HCT116 (cell line): ENCODE measurements at regions not wholly inside any gene's neighbourhood (a gene's known extent, or its start where the extent isn't known, plus 50 kb on each side); places are given as distances from the start of the nearest gene placed in this dataset.

Experiments used
- ATAC-seq: fragments of 200-7000 bp; cut with Tn5 transposase; 2 replicates; pipeline ENCODE4 v1.9.1; 2020; ENCODE audit warnings: mild to moderate bottlenecking, moderate library complexity
- BruUV-seq: library from RNA; stranded (reverse); fragments of 400-500 nt; replicated peaks from 2 replicates; lab custom pipeline; 2021; lab: Mats Ljungman, UMichigan
- CTCF ChIA-PET: fragments of 300-600 bp; sonication (Branson Sonifier 250); formaldehyde crosslinking; loops from one replicate; lab custom pipeline; 2021; ENCODE audit warnings: antibody characterized with exemption; lab: Charles Lee
- POLR2A ChIA-PET: fragments of 300-600, 350-600 bp; sonication (Branson Sonifier 250); formaldehyde crosslinking; loops from one replicate; lab custom pipeline; 2021; ENCODE audit warnings: antibody characterized with exemption; lab: Charles Lee
- RAD21 ChIA-PET, 2 experiments: fragments of 300-600 bp; sonication (Branson Sonifier 250); formaldehyde crosslinking; loops; one replicate each; lab custom pipeline; 2023; ENCODE audit warnings: low total read pairs in 2 of 2; ENCODE audit not compliant: uncharacterized antibody in 2 of 2, unreplicated experiment in 2 of 2, low non-redundant PET in 1 of 2; lab: Charles Lee
- DNase-seq: peaks from one replicate; pipeline ENCODE4 v3.0.0-alpha.2; 2010; ENCODE audit warnings: low read depth, low spot score
- H2AFZ ChIP-seq: fragments of 200-600 bp; shearing (Covaris generic), sonication (generic); 2 replicates; pipeline ENCODE4 v1.6.1; 2017; ENCODE audit warnings: low read depth, mixed run types, mixed read lengths, antibody characterized with exemption, low read length; ENCODE audit not compliant: poor library complexity, severe bottlenecking
- H3K27ac ChIP-seq: 2 replicates; pipeline ENCODE4 v1.5.1; 2012; ENCODE audit warnings: low read depth, low read length
- H3K27me3 ChIP-seq: fragments of 200-600 bp; sonication (generic); 2 replicates; pipeline ENCODE4 v1.6.1; 2016; ENCODE audit warnings: mixed run types, low read length, mixed read lengths; ENCODE audit not compliant: insufficient read depth
- H3K36me3 ChIP-seq, 2 experiments: fragments of 200-500 bp in 1 of 2; fragments of 200-600 bp in 1 of 2; sonication (Bioruptor generic) in 1 of 2; sonication (generic) in 1 of 2; 2 replicates each; pipeline versions ENCODE4 v1.5.1 to v1.6.1; 2014 to 2016; ENCODE audit warnings: low read length in 2 of 2, inconsistent platforms in 1 of 2, mixed read lengths in 1 of 2, mixed run types in 1 of 2; ENCODE audit not compliant: insufficient read depth in 2 of 2, control insufficient read depth in 1 of 2
- H3K4me1 ChIP-seq, 2 experiments: fragments of 200-600 bp in 1 of 2; sonication (generic) in 1 of 2; 2 replicates each; pipeline versions ENCODE4 v1.5.1 to v1.6.1; 2012 to 2017; ENCODE audit warnings: low read length in 2 of 2, inconsistent platforms in 1 of 2, mild to moderate bottlenecking in 1 of 2, mixed read lengths in 1 of 2, mixed run types in 1 of 2, moderate library complexity in 1 of 2; ENCODE audit not compliant: insufficient read depth in 2 of 2, control insufficient read depth in 1 of 2
- H3K4me2 ChIP-seq: fragments of 200-600 bp; sonication (generic); 2 replicates; pipeline ENCODE4 v1.6.1; 2017; ENCODE audit warnings: mixed run types, low read length, mixed read lengths
- H3K4me3 ChIP-seq, 2 experiments: fragments of 200-600 bp in 1 of 2; sonication (generic) in 1 of 2; replicated peaks in 1 of 2; 2 replicates each; pipeline ENCODE4 v1.5.1; 2011 to 2016; ENCODE audit warnings: low read length in 2 of 2, control low read depth in 1 of 2, low read depth in 1 of 2, mild to moderate bottlenecking in 1 of 2, mixed read lengths in 1 of 2, mixed run types in 1 of 2
- H3K79me2 ChIP-seq: fragments of 200-600 bp; sonication (generic); 2 replicates; pipeline ENCODE4 v1.6.1; 2017; ENCODE audit warnings: mild to moderate bottlenecking, mixed run types, low read length, moderate library complexity, mixed read lengths; ENCODE audit not compliant: insufficient read depth
- H3K9ac ChIP-seq: fragments of 200-600 bp; sonication (generic); 2 replicates; pipeline ENCODE4 v1.6.1; 2016; ENCODE audit warnings: low read length, mixed read lengths
- H3K9me2 ChIP-seq: fragments of 200-600 bp; sonication (generic), shearing (Covaris generic); 2 replicates; pipeline ENCODE4 v1.6.1; 2017; ENCODE audit warnings: mixed run types, mild to moderate bottlenecking, moderate library complexity; ENCODE audit not compliant: insufficient read depth
- H3K9me3 ChIP-seq, 2 experiments: fragments of 200-500 bp in 1 of 2; fragments of 200-600 bp in 1 of 2; sonication (Bioruptor generic) in 1 of 2; sonication (generic) in 1 of 2; 2 replicates each; pipeline ENCODE4 v1.6.1; 2014 to 2017; ENCODE audit warnings: low read length in 2 of 2, mixed read lengths in 2 of 2, inconsistent platforms in 1 of 2, low read depth in 1 of 2, mild to moderate bottlenecking in 1 of 2, mixed run types in 1 of 2, moderate library complexity in 1 of 2; ENCODE audit not compliant: control insufficient read depth in 1 of 2, insufficient read depth in 1 of 2
- H4K20me1 ChIP-seq: fragments of 200-600 bp; sonication (generic), shearing (Covaris generic); 2 replicates; pipeline ENCODE4 v1.6.1; 2017; ENCODE audit warnings: mixed run types, mild to moderate bottlenecking, moderate library complexity; ENCODE audit not compliant: insufficient read depth
- EGR1 ChIP-seq: IDR thresholded peaks from 2 replicates; pipeline ENCODE4 v1.6.1; 2012; ENCODE audit warnings: low read depth
- ELF1 ChIP-seq: IDR thresholded peaks from 2 replicates; pipeline ENCODE4 v1.6.1; 2012; ENCODE audit warnings: low read depth, borderline replicate concordance
- JUND ChIP-seq: IDR thresholded peaks from 2 replicates; pipeline ENCODE4 v1.6.1; 2012
- RAD21 ChIP-seq: IDR thresholded peaks from 2 replicates; pipeline ENCODE4 v1.6.1; 2012; ENCODE audit warnings: low read depth, mild to moderate bottlenecking
- SP1 ChIP-seq: IDR thresholded peaks from 2 replicates; pipeline ENCODE4 v1.6.1; 2012; ENCODE audit warnings: low read depth
- ZNF274 ChIP-seq: fragments of 200-500 bp; sonication (Bioruptor generic); IDR thresholded peaks from 2 replicates; pipeline ENCODE4 v1.6.1; 2014; ENCODE audit warnings: mild to moderate bottlenecking, low read depth, low read length, inconsistent platforms
- intact Hi-C: fragments of 100-400 bp; cut with micrococcal nuclease; formaldehyde crosslinking; loops from 2 replicates; pipeline ENCODE4 v1.10.0; 2022
- TF ChIP-seq, protein P1 (sequence below): IDR thresholded peaks from 2 replicates; pipeline ENCODE4 v1.6.1; 2011; ENCODE audit warnings: mild to moderate bottlenecking, low read length, moderate library complexity; ENCODE audit not compliant: insufficient replicate concordance; ENCODE audit errors: extremely low read depth

GRCh38 chr4:59179372-59179771, 2020.8 kb upstream of the ADGRL3 start:
- Histone ChIP-seq H3K79me2 (no peaks in the 10 kb centered on the region), H3K9ac (no peak overlapping the region), H3K4me3 (no peak overlapping the region), H3K4me1 (no peaks in the 10 kb centered on the region), H3K36me3 (no peaks in the 10 kb centered on the region), H4K20me1 (no peaks in the 10 kb centered on the region), H3K27me3 (no peaks in the 10 kb centered on the region), H3K9me2 (no peaks in the 10 kb centered on the region), H3K9me3 (peaks cover 8 to 9% of the 10 kb centered on the region in 2 experiments; a peak in 2 of 4 replicates), H3K4me2 (no peak overlapping the region), H2AFZ (no peak overlapping the region), H3K27ac (no peak overlapping the region)
- ChIA-PET RAD21 (no interaction called here), POLR2A (no interaction called here), CTCF (no interaction called here)
- DNase-seq: no peak
- BruUV-seq: no TSS peak
- ATAC-seq: no peak
- intact Hi-C loops: no loop called here
- TF ChIP-seq JUND (no peak), ELF1 (no peak)
- TF ChIP-seq, protein P1, sequence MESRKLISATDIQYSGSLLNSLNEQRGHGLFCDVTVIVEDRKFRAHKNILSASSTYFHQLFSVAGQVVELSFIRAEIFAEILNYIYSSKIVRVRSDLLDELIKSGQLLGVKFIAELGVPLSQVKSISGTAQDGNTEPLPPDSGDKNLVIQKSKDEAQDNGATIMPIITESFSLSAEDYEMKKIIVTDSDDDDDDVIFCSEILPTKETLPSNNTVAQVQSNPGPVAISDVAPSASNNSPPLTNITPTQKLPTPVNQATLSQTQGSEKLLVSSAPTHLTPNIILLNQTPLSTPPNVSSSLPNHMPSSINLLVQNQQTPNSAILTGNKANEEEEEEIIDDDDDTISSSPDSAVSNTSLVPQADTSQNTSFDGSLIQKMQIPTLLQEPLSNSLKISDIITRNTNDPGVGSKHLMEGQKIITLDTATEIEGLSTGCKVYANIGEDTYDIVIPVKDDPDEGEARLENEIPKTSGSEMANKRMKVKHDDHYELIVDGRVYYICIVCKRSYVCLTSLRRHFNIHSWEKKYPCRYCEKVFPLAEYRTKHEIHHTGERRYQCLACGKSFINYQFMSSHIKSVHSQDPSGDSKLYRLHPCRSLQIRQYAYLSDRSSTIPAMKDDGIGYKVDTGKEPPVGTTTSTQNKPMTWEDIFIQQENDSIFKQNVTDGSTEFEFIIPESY: no peak

GRCh38 chr4:59180161-59180560, 2020.0 kb upstream of the ADGRL3 start:
- CTCF ChIA-PET: no interaction called here
- H3K27ac ChIP-seq: no peak overlapping the region
- TF ChIP-seq EGR1 (no peak), RAD21 (no peak), SP1 (no peak), ZNF274 (no peak), JUND (no peak)
- TF ChIP-seq, all 23 proteins: peak for 0
- H3K4me1 ChIP-seq: no peaks in the 10 kb centered on the region
- DNase-seq (no peak), ATAC-seq (no peak)
- intact Hi-C loops: no loop called here
- H3K4me3 ChIP-seq: no peak overlapping the region
- ChIA-PET RAD21 (no interaction called here), POLR2A (no interaction called here)
- no peaks in the 10 kb centered on the region for H4K20me1 ChIP-seq
- H3K9me2 ChIP-seq: no peaks in the 10 kb centered on the region
- no peak overlapping the region for H3K4me2 ChIP-seq
- H3K9me3 ChIP-seq: peaks cover 4 to 9% of the 10 kb centered on the region in 2 experiments; a peak in 2 of 4 replicates
- no peaks in the 10 kb centered on the region for H3K27me3 ChIP-seq
- no TSS peak for BruUV-seq
- no peaks in the 10 kb centered on the region for H3K36me3 ChIP-seq
- H3K9ac ChIP-seq: no peak overlapping the region
- H2AFZ ChIP-seq: no peak overlapping the region
- H3K79me2 ChIP-seq: no peaks in the 10 kb centered on the region
